ENCODE measurements at regions not wholly inside any gene's neighbourhood (a gene's known extent, or its start where the extent isn't known, plus 50 kb on each side); places are given as distances from the start of the nearest gene placed in this dataset.

DNA sequence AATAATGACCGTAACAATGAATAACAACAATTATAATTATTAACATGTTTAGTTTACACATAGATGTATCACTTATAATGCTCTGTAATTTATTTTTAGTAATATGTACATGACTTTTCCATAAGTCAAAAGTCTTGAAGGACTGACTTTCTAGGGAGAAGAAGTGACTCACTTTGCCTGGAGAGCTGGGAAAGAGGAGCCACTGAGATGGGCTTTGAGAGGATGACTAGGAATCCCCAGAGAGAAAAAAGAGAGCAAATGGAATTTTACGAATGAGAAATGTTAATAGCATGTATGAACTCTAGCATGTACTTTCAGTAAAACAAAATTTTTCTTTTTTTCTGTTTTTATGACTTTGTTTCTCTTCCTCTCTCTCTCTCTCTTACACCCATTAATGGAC is 67.8 kb upstream of the RALY start:
- TF ChIP-seq, protein P1, sequence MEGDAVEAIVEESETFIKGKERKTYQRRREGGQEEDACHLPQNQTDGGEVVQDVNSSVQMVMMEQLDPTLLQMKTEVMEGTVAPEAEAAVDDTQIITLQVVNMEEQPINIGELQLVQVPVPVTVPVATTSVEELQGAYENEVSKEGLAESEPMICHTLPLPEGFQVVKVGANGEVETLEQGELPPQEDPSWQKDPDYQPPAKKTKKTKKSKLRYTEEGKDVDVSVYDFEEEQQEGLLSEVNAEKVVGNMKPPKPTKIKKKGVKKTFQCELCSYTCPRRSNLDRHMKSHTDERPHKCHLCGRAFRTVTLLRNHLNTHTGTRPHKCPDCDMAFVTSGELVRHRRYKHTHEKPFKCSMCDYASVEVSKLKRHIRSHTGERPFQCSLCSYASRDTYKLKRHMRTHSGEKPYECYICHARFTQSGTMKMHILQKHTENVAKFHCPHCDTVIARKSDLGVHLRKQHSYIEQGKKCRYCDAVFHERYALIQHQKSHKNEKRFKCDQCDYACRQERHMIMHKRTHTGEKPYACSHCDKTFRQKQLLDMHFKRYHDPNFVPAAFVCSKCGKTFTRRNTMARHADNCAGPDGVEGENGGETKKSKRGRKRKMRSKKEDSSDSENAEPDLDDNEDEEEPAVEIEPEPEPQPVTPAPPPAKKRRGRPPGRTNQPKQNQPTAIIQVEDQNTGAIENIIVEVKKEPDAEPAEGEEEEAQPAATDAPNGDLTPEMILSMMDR (IDR thresholded peaks at IDR 0.05): no peak
- no peak overlapping the region for H3K4me3 ChIP-seq
- H3K27ac ChIP-seq: no peak overlapping the region
- 81% methylated on average over 2 of the region's 2 CpGs for WGBS, 3 donors
- no peaks in the 10 kb centered on the region for H3K4me1 ChIP-seq
- no peaks in the 10 kb centered on the region for H3K27me3 ChIP-seq (ENCODE audit: insufficient read depth in 3 of 3, low read length in 2 of 3)
- DNase-seq: no peak
- intact Hi-C loops (cut with DNase I): no loop called here
- no peaks in the 10 kb centered on the region for H3K9me3 ChIP-seq
- ATAC-seq: no peak
- H3K36me3 ChIP-seq (ENCODE audit: insufficient read depth in 1 of 2, low read depth in 1 of 2): no peaks in the 10 kb centered on the region

DNA sequence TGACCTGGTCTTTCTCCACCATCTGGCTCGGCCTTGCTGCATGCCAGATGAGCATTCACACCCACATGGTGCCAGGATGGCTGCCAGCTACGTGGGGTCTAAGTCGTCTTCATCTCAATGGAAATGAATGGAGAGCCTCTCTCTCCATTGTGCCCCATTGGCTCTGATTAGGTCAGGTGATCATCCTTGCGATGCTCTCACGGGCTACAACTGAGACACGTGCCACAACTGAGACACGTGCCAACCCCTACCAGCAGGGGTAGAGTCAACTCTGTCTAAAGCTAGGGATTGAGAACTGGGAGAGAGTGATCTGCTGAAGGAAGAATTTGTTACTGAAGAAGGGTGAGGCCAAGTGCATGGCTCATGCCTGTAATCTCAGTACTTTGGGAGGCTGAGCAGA is 67.3 kb upstream of the RALY start:
- TF ChIP-seq, protein P1 (IDR thresholded peaks at IDR 0.05): no peak
- Histone ChIP-seq H3K4me3 (no peak overlapping the region), H3K36me3 (ENCODE audit: insufficient read depth in 1 of 2, low read depth in 1 of 2) (no peaks in the 10 kb centered on the region), H3K27ac (no peak overlapping the region), H3K4me1 (no peaks in the 10 kb centered on the region), H3K27me3 (ENCODE audit: insufficient read depth in 3 of 3, low read length in 2 of 3) (no peaks in the 10 kb centered on the region), H3K9me3 (no peaks in the 10 kb centered on the region)
- 66 to 78% (median 75%) methylated on average over 7 of the region's 7 CpGs for WGBS, 3 donors
- intact Hi-C loops (cut with DNase I): no loop called here
- ATAC-seq (no peak), DNase-seq (no peak)

DNA sequence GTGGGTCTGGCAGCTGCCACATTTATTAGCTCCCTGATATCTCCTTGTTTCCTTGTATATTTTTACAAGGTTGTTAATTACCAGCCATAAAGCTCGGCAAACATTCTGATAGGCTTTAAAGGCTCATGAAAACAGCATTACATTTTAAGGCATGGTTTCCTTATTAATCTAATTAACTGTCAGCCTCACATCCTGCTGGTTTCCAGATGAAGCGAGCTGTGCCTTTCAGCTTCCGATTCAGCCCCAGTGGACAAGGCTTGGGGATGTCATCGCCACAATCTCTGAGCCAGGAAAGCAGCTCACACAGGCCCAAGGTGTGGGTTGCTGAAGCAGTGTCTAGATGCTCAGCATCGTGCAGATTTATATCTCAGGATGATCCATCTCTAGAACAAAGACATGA is 66.0 kb upstream of the RALY start:
- 66 to 69% (median 67%) methylated on average over 5 of the region's 5 CpGs for WGBS, 3 donors
- TF ChIP-seq, protein P1 (IDR thresholded peaks at IDR 0.05): no peak
- H3K4me3 ChIP-seq: no peak overlapping the region
- H3K27me3 ChIP-seq (ENCODE audit: insufficient read depth in 3 of 3, low read length in 2 of 3): no peaks in the 10 kb centered on the region
- no peaks in the 10 kb centered on the region for H3K9me3 ChIP-seq
- no peak for DNase-seq
- H3K27ac ChIP-seq: no peak overlapping the region
- no peaks in the 10 kb centered on the region for H3K4me1 ChIP-seq
- intact Hi-C loops (cut with DNase I): no loop called here
- no peaks in the 10 kb centered on the region for H3K36me3 ChIP-seq (ENCODE audit: insufficient read depth in 1 of 2, low read depth in 1 of 2)
- ATAC-seq: no peak

DNA sequence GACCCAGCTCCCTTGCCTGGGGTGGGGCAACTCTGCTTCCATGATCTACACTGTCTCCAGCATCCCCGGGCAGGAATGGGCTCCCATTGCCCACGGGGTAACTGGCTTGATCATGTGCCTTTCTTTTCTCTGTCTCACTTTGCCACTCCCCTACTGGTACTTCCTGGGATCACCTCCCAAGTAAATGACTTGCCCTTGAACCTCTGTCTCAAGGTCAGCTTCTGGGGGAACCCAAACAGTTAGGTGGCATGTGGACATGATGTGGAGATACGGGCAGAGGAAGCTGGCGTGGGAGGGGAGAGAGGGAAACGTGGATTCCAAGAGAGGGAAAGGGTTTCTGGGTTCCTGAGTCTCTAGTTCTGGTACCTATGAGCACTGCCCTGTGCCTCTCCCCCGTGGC is 63.8 kb upstream of the RALY start:
- no peaks in the 10 kb centered on the region for H3K27me3 ChIP-seq (ENCODE audit: insufficient read depth in 3 of 3, low read length in 2 of 3)
- H3K4me1 ChIP-seq: no peaks in the 10 kb centered on the region
- no peaks in the 10 kb centered on the region for H3K9me3 ChIP-seq
- H3K4me3 ChIP-seq: no peak overlapping the region
- TF ChIP-seq, protein P1 (IDR thresholded peaks at IDR 0.05): no peak
- intact Hi-C loops (cut with DNase I): loop anchor here (5.0 kb wide), 2 partner anchors 142 to 197 kb away; no protein-coding TSS in a partner anchor
- 61 to 65% (median 64%) methylated on average over 4 to 6 of the region's 6 CpGs for WGBS, 3 donors
- DNase-seq (no peak), ATAC-seq (no peak)
- H3K27ac ChIP-seq: no peak overlapping the region
- H3K36me3 ChIP-seq (ENCODE audit: insufficient read depth in 1 of 2, low read depth in 1 of 2): no peaks in the 10 kb centered on the region

DNA sequence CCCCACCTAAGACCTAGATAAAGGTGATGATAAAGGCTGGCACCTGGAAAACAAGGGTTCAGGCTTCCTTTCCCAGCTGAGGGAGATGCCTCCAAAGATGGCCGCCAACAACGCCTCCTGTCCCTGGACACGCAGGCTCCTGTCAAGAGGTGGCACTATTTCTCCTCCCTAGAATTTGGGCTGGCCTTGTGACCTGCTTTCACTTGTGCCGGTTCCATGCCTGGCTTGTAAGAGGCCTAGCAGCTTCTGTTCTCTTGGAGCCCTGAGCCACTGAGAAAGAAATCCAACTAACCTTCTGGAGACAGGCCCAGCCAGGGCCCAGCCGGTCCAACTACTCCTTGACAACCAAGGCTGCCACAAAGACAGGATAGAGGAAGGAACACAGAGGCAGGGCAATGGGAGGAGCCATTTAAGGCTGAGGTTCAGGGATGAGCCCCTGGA is 60.2 kb upstream of the RALY start:
- WGBS, 3 donors: 43 to 62% (median 51%) methylated on average over 5 of the region's 5 CpGs
- TF ChIP-seq, protein P1 (IDR thresholded peaks at IDR 0.05): peak; percentile 43
- DNase-seq (peak; percentile 54 to 75), ATAC-seq (peak; percentile 88 to 97 (median 94))
- no peaks in the 10 kb centered on the region for H3K4me1 ChIP-seq
- intact Hi-C loops (cut with DNase I): loop anchor here (1.0 to 5.0 kb wide), 3 partner anchors 136 to 194 kb away; no protein-coding TSS in a partner anchor
- no peaks in the 10 kb centered on the region for H3K9me3 ChIP-seq
- no peak overlapping the region for H3K27ac ChIP-seq
- no peak overlapping the region for H3K4me3 ChIP-seq
- H3K36me3 ChIP-seq (ENCODE audit: insufficient read depth in 1 of 2, low read depth in 1 of 2): no peaks in the 10 kb centered on the region
- no peaks in the 10 kb centered on the region for H3K27me3 ChIP-seq (ENCODE audit: insufficient read depth in 3 of 3, low read length in 2 of 3)

Data from psoas muscle (tissue), 7 donors.